ENCODE measurements at regions not wholly inside any gene's neighbourhood (a gene's known extent, or its start where the extent isn't known, plus 50 kb on each side); places are given as distances from the start of the nearest gene placed in this dataset.

- no peak for DNase-seq
- intact Hi-C loops (cut with DNase I), result no loop called here
- ATAC-seq (ENCODE audit: poor library complexity), result no peak
Measured at GRCh38 chr12:67370979-67371378, 101.8 kb downstream of the CAND1 start.

GRCh38 chr12:67377021-67377420 lies 107.9 kb downstream of the CAND1 start:
- ATAC-seq (ENCODE audit: poor library complexity) (no peak), DNase-seq (no peak)
- intact Hi-C loops (cut with DNase I), result no loop called here

- intact Hi-C loops (cut with DNase I), result no loop called here
- DNase-seq, result no peak
- no peak for ATAC-seq (ENCODE audit: poor library complexity)
Measured at GRCh38 chr12:67377541-67377940, 108.4 kb downstream of the CAND1 start.

- intact Hi-C loops (cut with DNase I), result no loop called here
- no peak for ATAC-seq (ENCODE audit: poor library complexity)
- no peak for DNase-seq
Measured at GRCh38 chr12:67382241-67382871, 113.2 kb downstream of the CAND1 start.

GRCh38 chr12:67386869-67387565 lies 117.9 kb downstream of the CAND1 start:
- no peak for ATAC-seq (ENCODE audit: poor library complexity)
- intact Hi-C loops (cut with DNase I), result no loop called here
- DNase-seq, result no peak

- DNase-seq, result no peak
- intact Hi-C loops (cut with DNase I), result no loop called here
- ATAC-seq (ENCODE audit: poor library complexity), result no peak
Measured at GRCh38 chr12:67388331-67389138, 119.4 kb downstream of the CAND1 start.

- intact Hi-C loops (cut with DNase I), result no loop called here
- DNase-seq, result no peak
- no peak for ATAC-seq (ENCODE audit: poor library complexity)
Measured at GRCh38 chr12:67390273-67390672, 121.1 kb downstream of the CAND1 start.

- DNase-seq, result no peak
- peak; percentile 46 for ATAC-seq (ENCODE audit: poor library complexity)
- intact Hi-C loops (cut with DNase I), result no loop called here
Measured at GRCh38 chr12:67391034-67391433, 121.9 kb downstream of the CAND1 start.

GRCh38 chr12:67391656-67392055 lies 122.5 kb downstream of the CAND1 start:
- DNase-seq, result no peak
- intact Hi-C loops (cut with DNase I), result no loop called here
- no peak for ATAC-seq (ENCODE audit: poor library complexity)

GRCh38 chr12:67394550-67394949 lies 125.4 kb downstream of the CAND1 start:
- intact Hi-C loops (cut with DNase I), result no loop called here
- ATAC-seq (ENCODE audit: poor library complexity) (peak; percentile 93), DNase-seq (peak; percentile 75)

- intact Hi-C loops (cut with DNase I), result no loop called here
- ATAC-seq (ENCODE audit: poor library complexity), result no peak
- DNase-seq, result no peak
Measured at GRCh38 chr12:67400742-67401141, 131.6 kb downstream of the CAND1 start.

GRCh38 chr12:67410246-67410645 lies 141.1 kb downstream of the CAND1 start:
- ATAC-seq (ENCODE audit: poor library complexity) (no peak), DNase-seq (no peak)
- intact Hi-C loops (cut with DNase I), result loop anchor here (5.0 kb wide), 1 partner anchor 53 kb away; no protein-coding TSS in a partner anchor

- ATAC-seq (ENCODE audit: poor library complexity), result peak; percentile 29
- intact Hi-C loops (cut with DNase I), result loop anchor here (5.0 kb wide), 1 partner anchor 53 kb away; no protein-coding TSS in a partner anchor
Measured at GRCh38 chr12:67410667-67411067, 141.5 kb downstream of the CAND1 start.

GRCh38 chr12:67411562-67411961 lies 142.4 kb downstream of the CAND1 start:
- intact Hi-C loops (cut with DNase I), result loop anchor here (5.0 kb wide), 1 partner anchor 54 kb away; no protein-coding TSS in a partner anchor
- ATAC-seq (ENCODE audit: poor library complexity), result no peak
- no peak for DNase-seq

More at GRCh38 chr12:67410667-67411067, 141.5 kb downstream of the CAND1 start:
- no peak for DNase-seq

- DNase-seq (no peak), ATAC-seq (ENCODE audit: poor library complexity) (no peak)
- intact Hi-C loops (cut with DNase I), result loop anchor here (5.0 kb wide), 1 partner anchor 56 kb away; no protein-coding TSS in a partner anchor
Measured at GRCh38 chr12:67413577-67413976, 144.4 kb downstream of the CAND1 start.

- DNase-seq, result no peak
- intact Hi-C loops (cut with DNase I), result loop anchor here (5.0 kb wide), 1 partner anchor 57 kb away; no protein-coding TSS in a partner anchor
- no peak for ATAC-seq (ENCODE audit: poor library complexity)
Measured at GRCh38 chr12:67414011-67414715, 145.0 kb downstream of the CAND1 start.

GRCh38 chr12:67415473-67415872 lies 146.3 kb downstream of the CAND1 start:
- DNase-seq (no peak), ATAC-seq (ENCODE audit: poor library complexity) (peak; percentile 75)
- intact Hi-C loops (cut with DNase I), result no loop called here

GRCh38 chr12:67419810-67420209 lies 150.7 kb downstream of the CAND1 start:
- intact Hi-C loops (cut with DNase I), result no loop called here
- ATAC-seq (ENCODE audit: poor library complexity) (no peak), DNase-seq (no peak)

- intact Hi-C loops (cut with DNase I), result no loop called here
- ATAC-seq (ENCODE audit: poor library complexity) (no peak), DNase-seq (no peak)
Measured at GRCh38 chr12:67420506-67420905, 151.3 kb downstream of the CAND1 start.

Data from Right ventricle myocardium superior (tissue), 1 donor.